Activated CD8-positive, alpha-beta T cell treated with anti-CD3 and anti-CD28 coated beads for 36 hours (primary cell): ENCODE measurements at regions not wholly inside any gene's neighbourhood (a gene's known extent, or its start where the extent isn't known, plus 50 kb on each side); places are given as distances from the start of the nearest gene placed in this dataset.

Source experiments
- ATAC-seq: fragments of 200-7000 bp; cut with Tn5 transposase; one replicate; pipeline ENCODE4 v1.10.0; 2021; ENCODE audit warnings: mild to moderate bottlenecking, moderate library complexity
- CTCF ChIA-PET: fragments of 350-600 bp; sonication (Branson Sonifier 250); formaldehyde crosslinking; loops from one replicate; lab custom pipeline; 2021; ENCODE audit warnings: antibody characterized with exemption; lab: Charles Lee
- POLR2A ChIA-PET: fragments of 350-600 bp; sonication (Branson Sonifier 250); formaldehyde crosslinking; loops from one replicate; lab custom pipeline; 2021; ENCODE audit warnings: antibody characterized with exemption; lab: Charles Lee
- DNase-seq: peaks from one replicate; pipeline ENCODE4 v3.0.0-alpha.2; 2020
- H3K27ac Mint-ChIP-seq: one replicate; pipeline ENCODE4 v1.8.0; 2021; ENCODE audit warnings: mild to moderate bottlenecking, mixed read lengths
- H3K27me3 Mint-ChIP-seq: one replicate; pipeline ENCODE4 v1.8.0; 2021; ENCODE audit warnings: mixed read lengths
- H3K36me3 Mint-ChIP-seq: one replicate; pipeline ENCODE4 v1.8.0; 2021; ENCODE audit warnings: low read depth, mixed read lengths
- H3K4me1 Mint-ChIP-seq: one replicate; pipeline ENCODE4 v1.8.0; 2021; ENCODE audit warnings: low read depth, mixed read lengths
- H3K4me3 Mint-ChIP-seq: one replicate; pipeline ENCODE4 v1.8.0; 2021; ENCODE audit warnings: mild to moderate bottlenecking, moderate library complexity, mixed read lengths
- H3K9me3 Mint-ChIP-seq: one replicate; pipeline ENCODE4 v1.8.0; 2021; ENCODE audit warnings: mixed read lengths
- intact Hi-C: fragments of 100-400 bp; cut with micrococcal nuclease; formaldehyde crosslinking; loops from one replicate; pipeline ENCODE4 v1.10.0; 2022
- TF ChIP-seq, protein P1 (sequence below): fragments of 200-600 bp; IDR thresholded peaks from one replicate; pipeline ENCODE4 v1.8.0; 2022; ENCODE audit warnings: antibody characterized with exemption, mild to moderate bottlenecking

DNA sequence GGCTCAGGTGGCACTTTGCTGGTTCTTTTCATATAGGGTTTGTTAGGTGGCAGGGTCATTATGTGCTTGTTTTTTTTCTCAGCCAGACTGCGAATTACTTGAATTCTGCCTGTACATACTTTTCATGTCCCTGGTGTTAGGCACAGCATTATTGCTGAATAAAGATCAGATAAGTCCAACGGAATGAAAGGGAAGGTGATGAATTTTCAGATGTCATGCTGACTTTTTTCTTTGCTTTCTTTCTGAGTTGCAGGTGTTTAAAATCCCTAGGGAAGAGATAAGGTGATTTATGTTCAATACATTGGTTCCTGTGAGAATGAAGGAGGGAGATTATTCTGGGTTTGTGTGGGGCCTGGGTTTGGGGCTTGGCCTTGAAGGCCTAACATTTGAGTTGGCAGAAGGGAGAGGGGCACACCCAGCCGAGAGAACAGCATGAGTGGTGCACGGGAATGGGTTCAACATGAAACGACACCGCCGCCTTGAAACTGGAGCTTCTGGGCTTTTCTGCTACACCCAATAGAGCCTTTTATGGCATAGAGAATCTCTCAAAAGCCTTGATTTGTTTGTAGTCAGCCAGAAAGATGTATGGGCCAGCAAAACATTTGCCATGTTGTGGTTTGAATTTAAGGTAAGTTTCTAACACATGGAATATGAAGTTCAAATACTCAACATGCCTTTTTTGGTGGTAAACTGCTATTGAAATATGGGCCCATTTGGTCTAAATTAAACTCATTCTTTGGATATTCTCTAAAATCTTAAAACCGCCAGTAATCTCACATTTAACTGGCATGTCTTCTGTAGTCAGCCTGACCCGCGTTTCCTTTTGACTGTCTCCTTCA, 477.0 kb downstream of the PCNX1 start:
- POLR2A ChIA-PET, result interaction anchor here (1.2 kb wide), 1 partner anchor 63 kb away, joined by 3 read pairs; the partner anchor contains the start of gene SIPA1L1
- intact Hi-C loops, result no loop called here
- DNase-seq, result no peak
- Mint-ChIP-seq H3K9me3 (no peaks in the 10 kb centered on the region), H3K4me1 (peaks cover 31% of the 10 kb centered on the region), H3K36me3 (peaks cover 10% of the 10 kb centered on the region), H3K4me3 (no peak overlapping the region), H3K27ac (no peak overlapping the region), H3K27me3 (no peaks in the 10 kb centered on the region)
- no peak for ATAC-seq
- CTCF ChIA-PET, result interaction anchor here (0.7 kb wide), 1 partner anchor 10 kb away, joined by 3 read pairs; no protein-coding TSS in a partner anchor
- TF ChIP-seq, protein P1, sequence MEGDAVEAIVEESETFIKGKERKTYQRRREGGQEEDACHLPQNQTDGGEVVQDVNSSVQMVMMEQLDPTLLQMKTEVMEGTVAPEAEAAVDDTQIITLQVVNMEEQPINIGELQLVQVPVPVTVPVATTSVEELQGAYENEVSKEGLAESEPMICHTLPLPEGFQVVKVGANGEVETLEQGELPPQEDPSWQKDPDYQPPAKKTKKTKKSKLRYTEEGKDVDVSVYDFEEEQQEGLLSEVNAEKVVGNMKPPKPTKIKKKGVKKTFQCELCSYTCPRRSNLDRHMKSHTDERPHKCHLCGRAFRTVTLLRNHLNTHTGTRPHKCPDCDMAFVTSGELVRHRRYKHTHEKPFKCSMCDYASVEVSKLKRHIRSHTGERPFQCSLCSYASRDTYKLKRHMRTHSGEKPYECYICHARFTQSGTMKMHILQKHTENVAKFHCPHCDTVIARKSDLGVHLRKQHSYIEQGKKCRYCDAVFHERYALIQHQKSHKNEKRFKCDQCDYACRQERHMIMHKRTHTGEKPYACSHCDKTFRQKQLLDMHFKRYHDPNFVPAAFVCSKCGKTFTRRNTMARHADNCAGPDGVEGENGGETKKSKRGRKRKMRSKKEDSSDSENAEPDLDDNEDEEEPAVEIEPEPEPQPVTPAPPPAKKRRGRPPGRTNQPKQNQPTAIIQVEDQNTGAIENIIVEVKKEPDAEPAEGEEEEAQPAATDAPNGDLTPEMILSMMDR, result no peak

DNA sequence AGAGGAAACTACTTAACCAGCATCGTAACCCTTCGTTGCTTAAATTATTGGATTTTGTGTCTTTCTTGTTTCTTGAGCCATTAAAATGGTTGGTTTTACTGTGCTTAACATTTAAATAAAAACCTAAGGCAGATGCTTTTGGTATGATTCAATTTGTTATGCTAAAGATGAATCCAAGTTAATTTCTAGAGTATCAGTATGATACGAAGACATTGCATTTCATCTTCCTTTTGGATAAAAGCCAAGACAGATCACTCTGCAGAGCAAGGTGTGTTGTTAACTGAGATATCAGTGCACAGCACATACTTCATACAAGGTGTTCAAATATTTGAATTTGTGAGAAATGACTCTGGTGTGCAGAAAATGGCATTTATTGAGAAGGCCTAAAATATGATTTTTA, 480.5 kb downstream of the PCNX1 start:
- Mint-ChIP-seq H3K36me3 (peaks cover 5% of the 10 kb centered on the region), H3K9me3 (no peaks in the 10 kb centered on the region), H3K4me3 (no peak overlapping the region), H3K27ac (no peak overlapping the region), H3K27me3 (no peaks in the 10 kb centered on the region), H3K4me1 (peaks cover 32% of the 10 kb centered on the region)
- TF ChIP-seq, protein P1, result no peak
- CTCF ChIA-PET, result interaction anchor here (0.7 kb wide), 1 partner anchor 290 kb away, joined by 3 read pairs; no protein-coding TSS in a partner anchor
- POLR2A ChIA-PET, result interaction anchor here (1.0 kb wide), 1 partner anchor 66 kb away, joined by 4 read pairs; no protein-coding TSS in a partner anchor
- intact Hi-C loops, result no loop called here
- ATAC-seq (no peak), DNase-seq (no peak)

DNA sequence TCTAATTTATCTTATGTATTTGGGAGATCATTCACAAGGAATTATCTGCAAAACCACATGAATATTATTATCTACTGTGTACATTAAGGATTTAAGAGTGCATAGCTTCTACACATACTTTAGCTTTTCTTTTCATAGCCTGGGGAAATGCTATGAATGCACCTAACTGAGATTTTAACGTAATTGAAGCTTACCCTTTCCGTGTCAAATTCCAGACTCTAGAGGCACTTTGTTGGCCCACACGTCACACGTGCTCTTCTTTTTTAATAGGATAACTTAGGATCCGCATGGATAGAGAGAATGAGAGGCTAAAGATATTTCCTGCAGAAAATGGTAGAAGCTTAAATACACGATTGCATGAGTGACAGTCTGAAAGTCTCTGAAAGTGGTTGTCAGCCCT, 481.1 kb downstream of the PCNX1 start:
- DNase-seq, result no peak
- POLR2A ChIA-PET, result interaction anchor here (1.2 kb wide), 1 partner anchor 67 kb away, joined by 3 read pairs; the partner anchor contains the start of gene SIPA1L1
- H3K36me3 Mint-ChIP-seq, result peaks cover 5% of the 10 kb centered on the region
- no peak overlapping the region for H3K27ac Mint-ChIP-seq
- CTCF ChIA-PET, result interaction anchor here (0.7 to 0.9 kb wide), 2 partner anchors 54 to 291 kb away, joined by 3 read pairs; no protein-coding TSS in a partner anchor
- H3K9me3 Mint-ChIP-seq, result no peaks in the 10 kb centered on the region
- TF ChIP-seq, protein P1, result no peak
- no peaks in the 10 kb centered on the region for H3K27me3 Mint-ChIP-seq
- intact Hi-C loops, result no loop called here
- H3K4me3 Mint-ChIP-seq, result no peak overlapping the region
- ATAC-seq, result no peak
- H3K4me1 Mint-ChIP-seq, result peaks cover 28% of the 10 kb centered on the region

DNA sequence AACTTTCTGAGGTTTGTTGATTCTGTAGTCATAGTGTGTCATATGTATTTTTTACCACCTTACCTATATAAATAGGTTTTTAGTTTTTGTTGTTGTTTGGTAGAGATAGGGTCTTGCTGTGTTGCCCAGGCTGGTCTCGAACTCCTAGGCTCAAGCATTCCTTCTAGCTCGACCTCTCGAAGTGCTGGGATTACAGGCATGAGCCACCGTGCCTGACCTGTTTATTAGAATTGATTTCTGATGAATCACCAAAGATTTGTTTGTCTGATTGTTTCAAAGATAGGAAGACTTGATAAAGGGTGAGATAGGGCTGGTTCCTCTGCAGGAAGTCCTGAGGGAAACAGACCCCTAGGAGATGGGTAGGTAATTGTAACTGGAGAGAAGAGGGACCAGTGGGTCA, 481.6 kb downstream of the PCNX1 start:
- Mint-ChIP-seq H3K36me3 (peaks cover 5% of the 10 kb centered on the region), H3K4me3 (no peak overlapping the region), H3K27me3 (no peaks in the 10 kb centered on the region), H3K27ac (no peak overlapping the region), H3K4me1 (peaks cover 26% of the 10 kb centered on the region), H3K9me3 (no peaks in the 10 kb centered on the region)
- ChIA-PET POLR2A (interaction anchor here (1.2 kb wide), 1 partner anchor 68 kb away, joined by 3 read pairs; the partner anchor contains the start of gene SIPA1L1), CTCF (interaction anchor here (0.9 kb wide), 1 partner anchor 55 kb away, joined by 3 read pairs; no protein-coding TSS in a partner anchor)
- ATAC-seq (no peak), DNase-seq (no peak)
- intact Hi-C loops, result no loop called here
- TF ChIP-seq, protein P1, result no peak

DNA sequence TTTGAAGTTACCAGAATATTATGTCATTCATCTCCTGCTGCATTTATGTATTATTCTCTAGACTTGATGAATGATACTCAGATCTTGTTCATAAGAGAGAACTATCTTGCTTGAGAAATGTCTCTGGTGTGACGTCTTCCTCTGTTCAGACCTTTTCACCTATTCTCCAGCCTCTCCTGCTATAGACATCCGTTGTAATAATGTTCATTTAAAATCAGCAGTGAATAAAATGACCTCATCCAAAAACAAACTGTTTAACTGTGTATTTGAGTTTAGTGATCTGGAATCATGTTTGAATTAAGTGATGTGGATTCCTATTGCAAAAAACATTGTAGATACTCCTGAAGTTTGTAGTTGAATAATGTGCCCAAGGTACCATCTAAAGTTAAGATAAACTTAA, 487.1 kb downstream of the PCNX1 start:
- POLR2A ChIA-PET, result no interaction called here
- intact Hi-C loops, result no loop called here
- DNase-seq, result no peak
- Mint-ChIP-seq H3K9me3 (no peaks in the 10 kb centered on the region), H3K36me3 (no peaks in the 10 kb centered on the region), H3K27ac (no peak overlapping the region), H3K4me1 (peaks cover 40% of the 10 kb centered on the region), H3K27me3 (no peaks in the 10 kb centered on the region), H3K4me3 (no peak overlapping the region)
- no peak for ATAC-seq
- TF ChIP-seq, protein P1, result no peak
- CTCF ChIA-PET, result interaction anchor here (0.7 to 2.7 kb wide), 7 partner anchors 9 to 359 kb away, joined by 3 to 12 read pairs (median 3); no protein-coding TSS in a partner anchor
